ENCODE measurements at regions not wholly inside any gene's neighbourhood (a gene's known extent, or its start where the extent isn't known, plus 50 kb on each side); places are given as distances from the start of the nearest gene placed in this dataset.
A peak's percentile ranks its signal among the peaks of the same experiment; 100 is the strongest.
"Not testable (repeated sequence)": the region's sequence is repeated elsewhere in the genome, so short reads cannot be mapped to it uniquely, and the experiment has no call there.

DNA sequence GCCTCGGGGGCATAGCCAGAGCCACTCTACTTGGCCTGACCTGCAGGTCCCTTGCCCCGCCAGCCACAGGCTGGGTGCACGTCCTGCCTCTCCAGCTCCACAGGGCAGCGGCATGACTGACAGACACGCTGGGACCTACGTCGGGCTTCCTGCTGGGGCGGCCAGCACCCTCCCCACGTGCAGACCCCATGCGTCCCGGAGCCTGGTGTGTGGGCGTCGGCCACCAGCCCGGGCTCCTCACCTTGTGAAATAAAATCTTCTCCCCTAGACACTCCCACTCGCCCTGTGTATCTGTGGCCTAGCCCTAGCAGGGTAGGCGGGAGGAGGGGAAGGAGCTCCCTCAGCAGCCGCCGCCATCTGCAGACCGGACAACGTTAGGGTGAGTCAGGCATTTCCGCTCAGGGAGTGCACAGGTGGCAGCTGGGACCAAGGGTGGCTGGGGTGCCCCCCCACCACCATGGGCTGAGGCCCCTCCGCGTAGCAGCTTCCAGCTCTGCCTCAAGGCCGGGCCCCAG, 119.5 kb downstream of the IGLL1 start:
- DNase-seq (ENCODE audit: low spot score), result not testable (repeated sequence)

DNA sequence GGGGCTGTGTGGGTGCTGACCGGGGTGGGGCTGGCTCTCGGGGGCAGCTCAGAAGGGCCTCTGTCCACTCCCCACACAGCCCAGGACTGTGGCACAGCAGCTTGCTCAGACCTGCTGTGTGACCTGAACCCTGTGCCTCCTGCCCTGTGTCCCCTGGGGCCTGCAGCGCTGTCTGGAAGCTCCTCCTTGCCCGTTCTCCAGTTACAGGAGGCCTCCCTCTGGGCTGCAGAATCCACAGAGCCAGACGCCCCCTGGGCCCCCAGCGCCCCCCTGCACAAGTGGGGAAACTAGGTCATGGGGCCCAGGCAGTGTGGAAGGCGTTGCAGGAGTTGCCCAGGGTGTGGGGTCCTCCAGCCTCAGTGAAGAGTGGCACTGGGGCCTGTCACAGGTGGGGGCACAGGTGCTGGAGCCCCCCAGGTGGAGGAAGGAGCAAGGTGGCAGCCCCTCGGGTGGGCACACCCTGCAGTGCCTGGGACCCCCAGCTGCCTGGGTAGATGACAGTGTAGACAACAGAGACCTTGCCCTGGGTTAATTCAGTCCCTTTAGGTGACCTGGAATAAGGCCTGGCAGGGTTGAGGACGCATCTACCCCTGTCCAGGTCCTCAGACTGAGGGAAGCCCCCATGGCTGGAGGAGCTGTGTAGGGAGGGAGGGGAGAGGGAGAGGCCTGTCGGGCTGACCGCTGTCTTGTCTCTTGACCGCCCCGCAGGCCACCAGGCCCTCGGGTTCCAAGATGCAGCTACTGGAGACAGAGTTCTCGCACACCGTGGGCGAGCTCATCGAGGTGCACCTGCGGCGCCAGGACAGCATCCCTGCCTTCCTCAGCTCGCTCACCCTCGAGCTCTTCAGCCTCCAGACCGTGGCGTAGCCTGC, 120.2 kb downstream of the IGLL1 start:
- peak; percentile 29 for DNase-seq (ENCODE audit: low spot score)

DNA sequence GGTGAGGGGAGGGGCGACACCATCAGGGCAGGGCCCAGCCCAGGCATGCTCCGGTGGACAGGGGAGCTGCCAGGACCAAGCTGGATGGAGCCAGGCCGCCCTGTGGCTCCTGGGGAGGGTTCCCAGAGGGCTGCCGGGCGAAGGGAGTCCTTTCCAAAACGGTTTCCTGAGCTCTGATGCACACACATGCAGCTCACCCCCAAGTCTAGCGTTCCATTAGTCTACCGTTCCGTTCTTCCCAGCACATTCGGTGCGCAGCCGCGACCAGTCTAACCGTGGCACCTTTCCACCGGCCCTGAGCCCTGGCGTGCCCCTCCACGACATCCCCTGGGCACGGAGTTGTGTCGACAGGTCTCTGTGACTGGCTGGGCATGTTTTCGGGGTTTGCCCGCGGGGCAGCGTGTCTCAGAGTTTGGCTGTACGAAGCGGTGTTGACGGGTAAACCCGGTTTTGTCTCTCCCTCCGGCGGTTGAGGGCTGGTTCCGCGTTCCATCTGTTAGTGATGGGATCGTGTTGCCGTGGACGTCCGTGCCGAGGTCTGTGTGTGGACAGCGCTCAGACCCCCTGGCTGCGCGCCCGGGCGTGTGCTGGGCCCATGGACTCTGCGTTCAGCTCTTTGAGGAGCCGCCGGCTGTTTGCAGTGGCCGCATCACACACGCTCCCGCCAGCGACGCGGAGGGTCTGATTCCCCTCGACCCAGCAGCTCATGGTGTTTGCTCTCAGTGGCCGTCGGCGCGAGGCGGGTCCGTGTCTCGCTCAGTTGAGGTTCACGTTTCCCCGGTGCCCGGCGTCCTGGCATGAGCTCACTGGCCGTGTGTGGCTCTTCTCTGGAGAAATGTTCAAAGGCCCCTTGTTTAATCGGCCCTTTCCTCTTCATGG, 121.2 kb downstream of the IGLL1 start:
- no peak for DNase-seq (ENCODE audit: low spot score)

- DNase-seq (ENCODE audit: low spot score), result no peak
These were observed 122.6 kb downstream of the IGLL1 start for GRCh38 chr22:23457380-23457985.

- not testable (repeated sequence) for DNase-seq (ENCODE audit: low spot score)
These were observed 123.3 kb downstream of the IGLL1 start for GRCh38 chr22:23456666-23457379.

DNA sequence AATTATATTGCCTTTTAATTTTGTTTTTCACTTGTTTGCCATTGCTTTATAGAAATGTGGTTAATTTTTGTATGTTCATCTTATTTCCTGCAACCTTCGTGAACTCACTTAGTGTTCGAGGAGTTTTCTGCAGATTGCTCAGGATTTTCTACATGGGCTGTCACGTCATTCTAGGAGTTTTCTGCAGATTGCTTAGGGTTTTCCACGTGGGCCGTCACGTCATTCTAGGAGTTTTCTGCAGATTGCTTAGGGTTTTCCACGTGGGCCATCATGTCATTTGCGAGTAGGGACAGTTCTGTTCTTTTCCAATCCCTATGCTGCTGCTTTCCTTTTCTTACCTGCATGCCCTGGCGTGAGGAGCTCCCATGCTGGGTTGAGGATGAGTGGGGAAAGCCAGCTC, 125.7 kb downstream of the IGLL1 start:
- DNase-seq (ENCODE audit: low spot score), result not testable (repeated sequence)

DNA sequence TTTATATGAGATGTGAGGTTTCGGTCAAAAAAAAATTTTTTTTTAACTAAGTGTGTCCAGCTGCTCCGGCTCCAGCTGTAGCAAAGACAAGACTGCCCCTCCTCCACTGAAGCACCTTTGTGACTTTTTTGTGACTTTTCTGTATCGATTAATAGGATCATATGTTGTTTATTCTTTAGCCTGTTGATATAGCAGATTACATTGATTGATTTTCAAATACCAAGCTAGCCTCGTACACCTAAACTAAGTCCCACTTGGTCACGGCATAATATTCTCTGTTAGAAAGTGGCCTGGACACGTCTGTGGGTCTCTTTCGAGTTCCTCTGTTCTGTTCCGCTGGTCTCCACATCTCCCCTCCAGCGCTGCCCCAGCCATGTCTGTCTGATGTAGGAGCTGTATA, 126.8 kb downstream of the IGLL1 start:
- no peak for DNase-seq (ENCODE audit: low spot score)

DNA sequence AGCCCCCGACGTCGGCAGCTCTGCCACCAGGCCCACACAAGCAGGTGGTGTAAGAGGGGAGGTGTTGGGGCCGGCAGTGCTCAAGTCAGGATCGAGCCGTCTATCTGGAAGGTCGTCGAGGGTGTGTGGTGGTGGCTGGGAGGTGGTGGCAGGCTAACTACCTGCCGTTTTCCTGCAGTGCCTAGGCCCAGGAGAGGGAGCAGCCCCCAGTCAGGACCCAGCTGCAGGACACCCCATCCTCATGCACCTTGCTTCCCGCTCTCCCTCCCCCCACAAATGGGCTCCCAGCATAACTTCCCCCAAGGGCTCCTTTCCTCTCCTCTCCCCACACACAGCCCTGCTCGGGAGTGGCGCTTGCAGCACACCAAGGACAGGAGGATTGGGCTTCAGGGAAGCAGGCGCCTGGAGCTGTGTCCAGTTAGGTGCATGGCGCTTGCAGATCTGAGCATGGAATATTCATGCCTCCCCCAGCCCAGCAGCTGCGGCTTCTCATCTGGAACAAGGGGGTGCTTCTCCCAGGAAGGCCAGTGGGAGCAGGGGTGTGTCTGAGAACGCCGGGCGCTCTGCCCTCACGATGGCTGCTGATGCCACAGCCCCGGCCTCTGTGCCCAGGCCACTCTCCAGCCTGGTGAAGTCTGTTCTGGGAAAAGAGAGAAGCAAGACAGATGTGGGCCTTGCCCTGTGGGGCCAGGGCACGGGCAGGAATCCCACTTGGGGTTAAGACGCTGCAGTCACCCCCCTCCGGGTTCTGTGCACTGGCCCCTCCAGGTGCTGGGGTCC, 127.7 kb downstream of the IGLL1 start:
- DNase-seq (ENCODE audit: low spot score), result no peak

- DNase-seq (ENCODE audit: low spot score), result not testable (repeated sequence)
These were observed 128.4 kb downstream of the IGLL1 start for GRCh38 chr22:23451452-23452230.

GRCh38 chr22:23450821-23451220, 129.3 kb downstream of the IGLL1 start:
- DNase-seq (ENCODE audit: low spot score), result not testable (repeated sequence)

DNA sequence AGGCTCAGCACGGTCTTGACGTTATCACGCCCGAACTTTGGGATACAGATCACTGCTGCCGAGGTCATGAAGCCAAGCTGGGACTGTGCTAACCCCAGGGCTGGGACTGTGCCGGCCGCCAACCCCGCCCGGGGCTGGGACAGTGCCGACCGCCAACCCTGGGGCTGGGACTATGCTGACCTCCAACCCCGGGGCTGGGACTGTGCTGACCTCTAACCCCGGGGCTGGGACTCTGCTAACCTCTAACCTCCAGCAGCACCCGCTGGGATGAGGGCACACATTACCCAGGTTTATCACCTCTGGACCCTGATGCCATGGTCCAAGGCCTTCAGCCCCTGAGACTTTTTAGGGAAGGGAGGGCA, 129.7 kb downstream of the IGLL1 start:
- no peak for DNase-seq (ENCODE audit: low spot score)

DNA sequence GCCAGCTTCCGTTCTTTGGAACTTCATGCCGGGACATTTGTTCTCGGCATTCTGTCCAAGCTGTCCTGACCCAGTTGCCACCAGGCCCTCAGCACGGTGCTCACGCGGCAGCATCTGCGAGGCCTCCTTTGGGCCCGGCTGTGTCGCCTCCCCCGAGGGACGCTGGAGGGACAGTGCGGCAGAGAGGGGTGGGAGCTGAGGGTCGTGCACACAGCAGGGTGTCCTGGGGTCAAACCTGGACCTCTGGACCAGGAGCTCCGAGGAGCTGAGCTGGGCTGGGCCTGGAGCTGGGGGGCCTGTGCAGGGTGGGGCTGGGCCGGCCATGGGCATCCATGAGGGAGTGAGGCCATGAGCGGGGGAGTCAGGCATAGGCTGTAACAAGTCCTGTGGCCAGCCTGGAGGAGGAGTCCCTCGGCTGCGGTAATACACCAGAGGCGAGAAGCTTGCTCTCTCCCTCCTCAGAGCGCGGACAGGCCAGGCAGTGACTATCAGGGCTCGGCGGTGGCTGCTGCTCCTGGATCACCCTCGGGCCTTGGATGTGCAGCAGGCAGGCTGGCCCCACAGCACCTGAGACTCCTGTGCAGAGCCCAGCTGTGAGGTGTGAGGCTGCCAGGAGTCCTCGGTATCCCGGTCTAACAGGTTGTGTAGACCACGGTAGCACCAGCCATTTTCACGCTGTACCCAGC, 130.2 kb downstream of the IGLL1 start:
- DNase-seq (ENCODE audit: low spot score), result not testable (repeated sequence)

GRCh38 chr22:23448499-23449288, 131.4 kb downstream of the IGLL1 start:
- not testable (repeated sequence) for DNase-seq (ENCODE audit: low spot score)

DNA sequence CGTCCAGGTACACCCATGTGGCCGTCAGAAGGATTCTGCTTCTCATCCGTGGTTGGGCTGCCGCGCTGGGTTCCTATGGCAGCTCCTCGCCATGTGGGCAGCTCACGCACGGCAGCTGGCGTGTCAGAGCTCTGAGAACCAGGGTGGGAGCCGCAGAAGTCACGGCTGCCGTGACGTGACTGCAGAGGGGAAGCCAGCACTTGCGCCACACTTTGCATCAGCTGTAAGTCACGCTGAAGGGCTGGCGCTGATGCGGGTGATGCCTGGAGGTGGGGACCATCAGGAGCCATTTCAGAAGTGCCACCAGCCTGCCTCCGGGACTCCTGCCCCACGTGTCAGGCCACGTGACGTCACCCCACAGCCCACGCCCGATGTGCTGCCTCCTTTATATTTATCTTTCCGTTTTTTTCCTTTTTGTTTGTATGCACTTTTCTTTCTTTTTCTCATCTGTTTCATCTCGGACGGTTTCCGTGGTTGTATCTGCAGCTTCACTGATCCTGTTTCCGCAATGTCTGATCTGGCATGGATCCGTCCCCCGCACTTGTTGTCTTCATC, 133.2 kb downstream of the IGLL1 start:
- no peak for DNase-seq (ENCODE audit: low spot score)

DNA sequence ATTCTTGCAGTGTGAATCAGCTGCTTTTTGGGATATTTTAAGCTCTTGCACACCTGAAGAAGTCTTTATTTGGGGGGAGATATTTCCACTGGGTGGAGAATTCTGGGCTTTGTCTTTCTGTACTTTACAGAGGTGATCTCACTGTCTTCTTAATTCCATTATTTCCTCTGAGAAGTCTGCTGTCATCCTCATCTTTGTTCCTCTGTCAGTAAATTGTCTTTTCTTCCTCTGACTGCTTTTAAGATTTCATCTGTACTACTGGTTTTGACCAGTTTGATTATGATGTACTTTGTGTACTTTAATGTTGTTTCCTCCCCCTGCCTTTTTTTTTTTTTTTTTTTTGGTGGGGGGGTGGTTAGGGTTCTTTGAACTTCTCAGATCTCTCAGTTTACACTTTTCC, 133.9 kb downstream of the IGLL1 start:
- not testable (repeated sequence) for DNase-seq (ENCODE audit: low spot score)

DNA sequence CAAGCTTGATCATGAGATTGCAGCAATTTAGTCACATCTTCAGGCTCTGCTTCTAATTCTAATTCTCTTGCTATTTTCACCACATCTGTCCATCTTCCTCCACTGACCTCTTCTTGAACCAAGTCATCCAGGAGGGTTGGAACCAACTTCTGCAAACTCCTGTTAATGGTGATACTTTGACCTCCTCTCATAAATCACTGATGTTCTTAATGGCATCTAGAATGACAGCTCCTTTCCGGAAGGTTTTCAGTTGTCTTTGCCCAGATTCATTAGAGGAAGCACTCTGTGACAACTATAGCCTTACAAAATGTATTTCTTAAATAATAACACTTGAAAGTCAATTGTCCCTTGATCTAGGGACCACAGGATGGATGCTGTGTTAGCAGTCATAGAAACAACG, 136.2 kb downstream of the IGLL1 start:
- not testable (repeated sequence) for DNase-seq (ENCODE audit: low spot score)

GRCh38 chr22:23439581-23439980, 140.5 kb downstream of the IGLL1 start:
- not testable (repeated sequence) for DNase-seq (ENCODE audit: low spot score)

DNA sequence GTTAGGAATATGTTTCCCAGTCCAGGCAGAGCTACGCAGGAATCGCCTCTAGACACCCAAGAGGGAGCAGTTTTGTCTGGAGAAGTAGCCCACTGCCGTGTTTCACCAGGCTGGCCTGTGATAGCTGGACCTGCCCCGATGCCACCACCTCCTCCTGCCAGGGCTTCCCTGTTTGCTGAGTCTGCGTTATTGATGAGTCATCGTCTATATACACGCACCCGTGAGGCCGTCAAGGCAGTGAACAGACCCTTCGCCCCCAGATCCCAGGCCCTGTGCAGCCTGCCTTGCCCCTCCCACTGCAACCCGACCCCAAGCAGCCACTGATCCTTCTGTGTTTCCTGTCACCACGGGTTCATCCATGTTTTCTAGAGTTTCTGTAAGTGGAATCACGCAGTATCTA, 141.9 kb downstream of the IGLL1 start:
- DNase-seq (ENCODE audit: low spot score), result no peak

Measured in umbilical cord (tissue), 1 donor.